ENCODE measurements at regions not wholly inside any gene's neighbourhood (a gene's known extent, or its start where the extent isn't known, plus 50 kb on each side); places are given as distances from the start of the nearest gene placed in this dataset.

- no peak for TF ChIP-seq CTCF (IDR thresholded peaks at IDR 0.05; ENCODE audit: poor library complexity)
- no peak for TF ChIP-seq EZH2 (IDR thresholded peaks at IDR 0.05; ENCODE audit: borderline replicate concordance)
Observed at GRCh38 chr6:139922236-139922635, 547.8 kb upstream of the CITED2 start.

Data from hepatocyte (in vitro differentiated cells).